OCI-LY7 (cell line): ENCODE measurements at regions not wholly inside any gene's neighbourhood (a gene's known extent, or its start where the extent isn't known, plus 50 kb on each side); places are given as distances from the start of the nearest gene placed in this dataset.
"Not testable (repeated sequence)": the region's sequence is repeated elsewhere in the genome, so short reads cannot be mapped to it uniquely, and the experiment has no call there.

Experiments
- BruUV-seq: library from RNA; stranded (reverse); fragments of 400-500 nt; replicated peaks from 2 replicates; lab custom pipeline; 2021; lab: Mats Ljungman, UMichigan
- CTCF ChIA-PET: fragments of 300-600 bp; sonication (Branson Sonifier 250); formaldehyde crosslinking; loops from one replicate; lab custom pipeline; 2022; ENCODE audit warnings: antibody characterized with exemption; ENCODE audit not compliant: unreplicated experiment; lab: Charles Lee
- POLR2A ChIA-PET: fragments of 300-600 bp; sonication (Branson Sonifier 250); formaldehyde crosslinking; loops from one replicate; lab custom pipeline; 2022; ENCODE audit warnings: antibody characterized with exemption; lab: Charles Lee
- DNase-seq: peaks from one replicate; pipeline ENCODE4 v3.0.0-alpha.2; 2015; ENCODE audit warnings: low spot score
- H2AFZ ChIP-seq: fragments of 200-600 bp; sonication (generic), shearing (Covaris generic); 2 replicates; pipeline ENCODE4 v1.6.1; 2014; ENCODE audit warnings: mild to moderate bottlenecking, antibody characterized with exemption, low read length, moderate library complexity
- H3K27ac ChIP-seq: fragments of 200-600 bp; sonication (generic); 2 replicates; pipeline ENCODE4 v1.5.1; 2014; ENCODE audit warnings: mixed run types, low read depth, mild to moderate bottlenecking, moderate library complexity, low read length, inconsistent platforms; ENCODE audit not compliant: poor library complexity, severe bottlenecking
- H3K36me3 ChIP-seq: fragments of 200-600 bp; sonication (generic); 2 replicates; pipeline ENCODE4 v1.6.1; 2014; ENCODE audit warnings: mild to moderate bottlenecking, antibody characterized with exemption, low read length, moderate library complexity, mixed read lengths; ENCODE audit not compliant: insufficient read depth
- H3K4me1 ChIP-seq: fragments of 200-600 bp; sonication (generic); 2 replicates; pipeline ENCODE4 v1.5.1; 2014; ENCODE audit warnings: mild to moderate bottlenecking, low read length; ENCODE audit not compliant: insufficient read depth, poor library complexity, severe bottlenecking
- H3K4me2 ChIP-seq: fragments of 200-600 bp; sonication (generic); 2 replicates; pipeline ENCODE4 v1.6.1; 2014; ENCODE audit warnings: mild to moderate bottlenecking, low read length
- H3K4me3 ChIP-seq: fragments of 200-600 bp; sonication (generic); 2 replicates; pipeline ENCODE4 v1.5.1; 2014; ENCODE audit warnings: mild to moderate bottlenecking, low read depth, low read length; ENCODE audit not compliant: poor library complexity, severe bottlenecking
- H3K79me2 ChIP-seq: fragments of 200-600 bp; sonication (generic); 2 replicates; pipeline ENCODE4 v1.6.1; 2016; ENCODE audit warnings: low read depth, mild to moderate bottlenecking, low read length, moderate library complexity, mixed read lengths; ENCODE audit not compliant: insufficient read depth
- H3K9me2 ChIP-seq: fragments of 200-600 bp; sonication (generic); 2 replicates; pipeline ENCODE4 v1.6.1; 2016; ENCODE audit warnings: mild to moderate bottlenecking, low read length, mixed read lengths; ENCODE audit not compliant: insufficient read depth
- H3K9me3 ChIP-seq: fragments of 200-600 bp; sonication (generic); 2 replicates; pipeline ENCODE4 v1.6.1; 2014; ENCODE audit warnings: mild to moderate bottlenecking, mixed run types, low read length, mixed read lengths
- H4K20me1 ChIP-seq: fragments of 200-600 bp; sonication (generic); 2 replicates; pipeline ENCODE4 v1.6.1; 2014; ENCODE audit warnings: mild to moderate bottlenecking, antibody characterized with exemption, low read length, moderate library complexity, mixed read lengths; ENCODE audit not compliant: insufficient read depth
- CTCF ChIP-seq: fragments of 200-600 bp; sonication (generic); conservative IDR thresholded peaks from 2 replicates; pipeline ENCODE4 v1.5.1; 2014; ENCODE audit warnings: mild to moderate bottlenecking, antibody characterized with exemption, low read length, moderate library complexity, mixed read lengths
- EZH2phosphoT487 ChIP-seq: fragments of 200-600 bp; sonication (generic); IDR thresholded peaks from 2 replicates; pipeline ENCODE4 v1.6.1; 2018; ENCODE audit warnings: low read depth, borderline replicate concordance, mild to moderate bottlenecking, mixed run types, antibody characterized with exemption, low read length, moderate library complexity, mixed read lengths
- intact Hi-C: fragments of 100-400 bp; cut with micrococcal nuclease; formaldehyde crosslinking; loops from one replicate; pipeline ENCODE4 v1.10.0; 2022; ENCODE audit not compliant: unreplicated experiment

- no peak overlapping the region for H3K4me3 ChIP-seq
- TF ChIP-seq EZH2phosphoT487 (no peak), CTCF (no peak)
- H2AFZ ChIP-seq: no peak overlapping the region
- DNase-seq: no peak
- H4K20me1 ChIP-seq: no peaks in the 10 kb centered on the region
- CTCF ChIA-PET: no interaction called here
- no peaks in the 10 kb centered on the region for H3K9me3 ChIP-seq
- H3K36me3 ChIP-seq: no peaks in the 10 kb centered on the region
- no peak overlapping the region for H3K27ac ChIP-seq
- no peaks in the 10 kb centered on the region for H3K79me2 ChIP-seq
- intact Hi-C loops: no loop called here
- BruUV-seq: no TSS peak
- H3K4me2 ChIP-seq: no peak overlapping the region
- H3K4me1 ChIP-seq: no peaks in the 10 kb centered on the region
- POLR2A ChIA-PET: no interaction called here
- H3K9me2 ChIP-seq: no peaks in the 10 kb centered on the region
These were observed 54.9 kb downstream of the UBQLN2 start for GRCh38 chrX:56618323-56618722.

GRCh38 chrX:56623316-56623715 is 59.9 kb downstream of the UBQLN2 start:
- TF ChIP-seq CTCF: no peak
- TF ChIP-seq EZH2phosphoT487: no peak
- H3K36me3 ChIP-seq: no peaks in the 10 kb centered on the region
- H3K9me2 ChIP-seq: no peaks in the 10 kb centered on the region
- no peaks in the 10 kb centered on the region for H3K4me1 ChIP-seq
- H3K9me3 ChIP-seq: no peaks in the 10 kb centered on the region
- H3K79me2 ChIP-seq: no peaks in the 10 kb centered on the region
- BruUV-seq: no TSS peak
- H2AFZ ChIP-seq: no peak overlapping the region
- intact Hi-C loops: no loop called here
- H3K27ac ChIP-seq: no peak overlapping the region
- no peak overlapping the region for H3K4me2 ChIP-seq
- H3K4me3 ChIP-seq: no peak overlapping the region
- POLR2A ChIA-PET: no interaction called here
- CTCF ChIA-PET: no interaction called here
- no peaks in the 10 kb centered on the region for H4K20me1 ChIP-seq
- DNase-seq: no peak

GRCh38 chrX:56635060-56635459 is 71.6 kb downstream of the UBQLN2 start:
- BruUV-seq, POLR2A ChIA-PET, H3K36me3 ChIP-seq, H3K4me1 ChIP-seq, intact Hi-C loops, H3K4me2 ChIP-seq, H3K79me2 ChIP-seq, H3K27ac ChIP-seq, H3K4me3 ChIP-seq, H3K9me3 ChIP-seq, H2AFZ ChIP-seq, DNase-seq, H3K9me2 ChIP-seq, H4K20me1 ChIP-seq: not testable (repeated sequence)
- CTCF ChIA-PET: interaction anchor here (0.7 kb wide), 1 partner anchor 309 kb away, joined by 3 read pairs; no protein-coding TSS in a partner anchor
